C4-2B (cell line): ENCODE measurements at regions not wholly inside any gene's neighbourhood (a gene's known extent, or its start where the extent isn't known, plus 50 kb on each side); places are given as distances from the start of the nearest gene placed in this dataset.

Source experiments
- CTCF ChIP-seq: fragments of 450-650 bp; conservative IDR thresholded peaks from 2 replicates; pipeline ENCODE4 v1.5.1; 2017; ENCODE audit warnings: mild to moderate bottlenecking
- ZFX ChIP-seq: fragments of 450-650 bp; IDR thresholded peaks from 2 replicates; pipeline ENCODE4 v1.6.1; 2017

GRCh38 chr1:194039578-194039977, 853.2 kb upstream of the B3GALT2 start:
- TF ChIP-seq CTCF (no peak), ZFX (no peak)
